ENCODE measurements at regions not wholly inside any gene's neighbourhood (a gene's known extent, or its start where the extent isn't known, plus 50 kb on each side); places are given as distances from the start of the nearest gene placed in this dataset.

DNA sequence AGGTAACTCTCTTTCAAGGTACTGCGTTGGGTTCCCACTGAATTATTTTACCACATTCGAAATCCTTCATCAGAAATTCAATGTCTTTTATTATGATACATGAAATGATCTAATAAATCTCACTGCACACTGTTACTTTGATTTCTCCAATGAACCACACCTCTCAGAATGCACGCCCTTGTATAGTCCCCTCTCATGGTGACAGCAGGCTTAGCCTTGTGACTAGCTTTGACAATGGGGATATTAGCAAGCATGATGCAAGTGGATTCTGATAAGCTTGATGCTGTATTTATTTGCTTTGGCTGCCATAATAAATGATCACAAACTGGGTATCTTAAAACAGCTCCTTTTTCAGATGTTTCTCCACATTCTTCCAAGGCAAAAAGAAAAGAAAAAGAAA, 100.4 kb upstream of the ETV6 start:
- H3K4me1 ChIP-seq = peaks cover 43% of the 10 kb centered on the region

DNA sequence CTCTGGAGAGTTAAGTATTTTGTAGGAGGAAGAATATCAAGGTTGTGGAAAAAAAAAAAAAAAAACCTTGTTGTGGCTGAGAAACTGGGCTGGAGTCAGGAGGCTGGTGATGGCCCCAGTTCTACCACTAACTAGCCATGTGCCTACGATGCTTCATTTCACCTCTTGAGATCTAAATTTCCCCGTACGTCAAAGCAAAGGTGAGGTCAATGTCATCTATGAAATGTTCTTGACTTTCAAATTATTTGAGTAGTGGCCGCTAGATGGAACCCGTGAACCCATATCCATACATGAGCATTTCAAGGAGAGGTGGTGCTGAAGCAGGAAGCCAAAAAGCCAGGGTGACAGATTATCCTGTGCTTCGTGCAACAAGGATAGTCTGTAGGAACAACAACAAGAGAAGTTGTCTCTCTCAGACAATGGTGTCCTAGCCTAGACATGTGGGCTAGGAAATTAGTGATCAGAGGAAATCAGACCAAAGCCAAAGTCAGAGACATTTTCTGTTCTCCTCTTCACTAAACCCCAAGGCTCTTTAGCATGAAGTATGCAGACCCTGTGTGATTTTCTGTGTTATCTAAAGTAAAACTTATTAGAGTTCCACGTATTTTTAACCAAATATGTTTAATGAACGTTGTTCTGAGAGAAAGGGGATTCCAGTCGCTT, 95.5 kb upstream of the ETV6 start:
- no peak for TF ChIP-seq Cebpa-rat (IDR thresholded peaks at IDR 0.05)
- Histone ChIP-seq H3K9ac (no peak overlapping the region), H3K4me2 (no peak overlapping the region), H3K27me3 (no peaks in the 10 kb centered on the region), H4K20me1 (no peaks in the 10 kb centered on the region), H3K27ac (no peak overlapping the region), H3K4me3 (no peak overlapping the region), H3K9me3 (no peaks in the 10 kb centered on the region), H3K4me1 (peaks cover 6% of the 10 kb centered on the region; the same call in 1 of the 2 replicates), H3K36me3 (no peaks in the 10 kb centered on the region)

More for the DNA sequence above, 100.4 kb upstream of the ETV6 start:
- Histone ChIP-seq H3K27ac (no peak overlapping the region), H3K4me3 (no peak overlapping the region), H3K9ac (no peak overlapping the region), H3K36me3 (no peaks in the 10 kb centered on the region), H3K27me3 (no peaks in the 10 kb centered on the region), H3K9me3 (no peaks in the 10 kb centered on the region), H4K20me1 (no peaks in the 10 kb centered on the region), H3K4me2 (no peak overlapping the region)
- no peak for TF ChIP-seq Cebpa-rat (IDR thresholded peaks at IDR 0.05)

DNA sequence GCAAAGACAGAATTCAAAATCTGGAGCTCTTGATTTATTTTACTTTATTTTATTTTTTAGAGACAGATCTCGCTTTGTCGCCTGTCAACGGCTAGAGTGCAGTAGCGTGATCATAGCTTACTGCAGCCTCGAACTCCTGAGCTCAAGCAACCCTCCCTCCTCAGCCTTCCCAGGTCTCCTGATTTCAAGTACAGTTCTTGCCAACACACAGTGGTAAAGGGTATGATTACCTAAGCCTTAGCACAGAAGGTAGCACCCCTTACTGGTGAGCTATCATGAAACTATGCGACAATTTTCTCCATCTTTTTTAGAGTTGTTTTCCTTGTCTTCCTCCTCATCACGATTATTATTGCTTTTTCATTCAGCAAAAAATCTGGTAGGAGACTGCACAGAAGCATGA, 94.3 kb upstream of the ETV6 start:
- Histone ChIP-seq H3K4me3 (no peak overlapping the region), H3K9ac (no peak overlapping the region), H3K4me2 (no peak overlapping the region)

GRCh38 chr12:11555743-11556625, 93.5 kb upstream of the ETV6 start:
- Histone ChIP-seq H3K27me3 (no peaks in the 10 kb centered on the region), H3K4me1 (peaks cover 6% of the 10 kb centered on the region; the same call in 1 of the 2 replicates), H3K4me3 (no peak overlapping the region), H4K20me1 (no peaks in the 10 kb centered on the region), H3K27ac (no peak overlapping the region), H3K4me2 (no peak overlapping the region), H3K9me3 (no peaks in the 10 kb centered on the region), H3K9ac (no peak overlapping the region), H3K36me3 (no peaks in the 10 kb centered on the region)
- TF ChIP-seq Cebpa-rat (IDR thresholded peaks at IDR 0.05) = no peak

More for the DNA sequence above, 94.3 kb upstream of the ETV6 start:
- H3K27me3 ChIP-seq = no peaks in the 10 kb centered on the region
- no peak for TF ChIP-seq Cebpa-rat (IDR thresholded peaks at IDR 0.05)
- H3K36me3 ChIP-seq = no peaks in the 10 kb centered on the region
- peaks cover 6% of the 10 kb centered on the region; the same call in 1 of the 2 replicates for H3K4me1 ChIP-seq
- H3K9me3 ChIP-seq = no peaks in the 10 kb centered on the region
- H4K20me1 ChIP-seq = no peaks in the 10 kb centered on the region
- no peak overlapping the region for H3K27ac ChIP-seq

DNA sequence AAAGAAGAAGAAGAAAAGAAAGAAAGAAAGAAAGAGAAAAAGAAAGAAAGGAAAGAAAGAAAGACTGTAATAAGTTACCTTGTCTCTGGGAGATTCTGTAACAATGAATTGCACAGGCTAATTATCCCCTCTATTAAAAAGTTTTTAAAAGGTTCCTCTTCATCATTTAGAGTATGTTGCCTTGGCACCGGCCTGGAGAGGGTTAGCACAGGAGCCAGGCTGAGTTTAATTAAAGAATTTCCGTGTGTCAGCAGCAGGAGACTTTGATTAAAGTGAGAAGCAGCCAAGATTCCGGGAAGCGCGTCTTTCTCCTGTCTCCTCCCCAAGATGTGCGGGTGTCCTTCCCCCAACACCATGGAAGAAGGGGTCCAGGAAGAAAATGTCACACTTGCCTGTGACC, 92.8 kb upstream of the ETV6 start:
- Histone ChIP-seq H3K27ac (no peak overlapping the region), H3K4me1 (peaks cover 6% of the 10 kb centered on the region; the same call in 1 of the 2 replicates), H3K27me3 (no peaks in the 10 kb centered on the region), H3K9me3 (no peaks in the 10 kb centered on the region), H4K20me1 (no peaks in the 10 kb centered on the region), H3K4me2 (no peak overlapping the region), H3K36me3 (no peaks in the 10 kb centered on the region), H3K9ac (no peak overlapping the region), H3K4me3 (no peak overlapping the region)
- no peak for TF ChIP-seq Cebpa-rat (IDR thresholded peaks at IDR 0.05)

- H4K20me1 ChIP-seq = no peaks in the 10 kb centered on the region
- no peaks in the 10 kb centered on the region for H3K36me3 ChIP-seq
- H3K4me2 ChIP-seq = no peak overlapping the region
- H3K4me1 ChIP-seq = 0 out of 2 replicates have a peak, but pooled peaks cover 4% of the 10 kb centered on the region
- no peaks in the 10 kb centered on the region for H3K9me3 ChIP-seq
- TF ChIP-seq Cebpa-rat (IDR thresholded peaks at IDR 0.05) = no peak
- H3K27ac ChIP-seq = no peak overlapping the region
- H3K9ac ChIP-seq = no peak overlapping the region
- no peak overlapping the region for H3K4me3 ChIP-seq
- H3K27me3 ChIP-seq = no peaks in the 10 kb centered on the region
Observed at GRCh38 chr12:11559626-11560340, 89.7 kb upstream of the ETV6 start.

DNA sequence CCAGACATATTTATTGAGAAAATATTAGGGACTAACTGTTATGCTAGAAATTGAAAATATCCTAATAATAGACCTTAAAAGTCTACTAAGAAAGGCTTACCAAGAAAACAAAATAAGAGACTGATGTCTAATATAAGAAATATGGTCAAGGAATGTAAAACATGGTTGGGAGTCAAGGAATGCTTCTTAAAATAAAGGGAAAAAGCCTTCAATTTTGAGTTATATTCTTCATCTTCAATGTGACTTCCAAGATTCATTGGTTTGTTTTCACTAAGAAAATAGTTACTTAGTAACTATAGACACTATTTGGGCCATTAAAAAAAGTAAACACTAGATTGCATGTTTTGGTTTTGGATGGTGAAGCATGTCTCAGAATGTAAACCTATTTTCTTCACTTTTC, 88.1 kb upstream of the ETV6 start:
- H3K4me3 ChIP-seq = no peak overlapping the region
- H4K20me1 ChIP-seq = no peaks in the 10 kb centered on the region
- H3K4me2 ChIP-seq = no peak overlapping the region
- 0 out of 2 replicates have a peak, but pooled peaks cover 4% of the 10 kb centered on the region for H3K4me1 ChIP-seq
- no peak overlapping the region for H3K27ac ChIP-seq
- H3K9ac ChIP-seq = no peak overlapping the region
- H3K36me3 ChIP-seq = no peaks in the 10 kb centered on the region
- no peaks in the 10 kb centered on the region for H3K27me3 ChIP-seq
- no peaks in the 10 kb centered on the region for H3K9me3 ChIP-seq
- no peak for TF ChIP-seq Cebpa-rat (IDR thresholded peaks at IDR 0.05)

DNA sequence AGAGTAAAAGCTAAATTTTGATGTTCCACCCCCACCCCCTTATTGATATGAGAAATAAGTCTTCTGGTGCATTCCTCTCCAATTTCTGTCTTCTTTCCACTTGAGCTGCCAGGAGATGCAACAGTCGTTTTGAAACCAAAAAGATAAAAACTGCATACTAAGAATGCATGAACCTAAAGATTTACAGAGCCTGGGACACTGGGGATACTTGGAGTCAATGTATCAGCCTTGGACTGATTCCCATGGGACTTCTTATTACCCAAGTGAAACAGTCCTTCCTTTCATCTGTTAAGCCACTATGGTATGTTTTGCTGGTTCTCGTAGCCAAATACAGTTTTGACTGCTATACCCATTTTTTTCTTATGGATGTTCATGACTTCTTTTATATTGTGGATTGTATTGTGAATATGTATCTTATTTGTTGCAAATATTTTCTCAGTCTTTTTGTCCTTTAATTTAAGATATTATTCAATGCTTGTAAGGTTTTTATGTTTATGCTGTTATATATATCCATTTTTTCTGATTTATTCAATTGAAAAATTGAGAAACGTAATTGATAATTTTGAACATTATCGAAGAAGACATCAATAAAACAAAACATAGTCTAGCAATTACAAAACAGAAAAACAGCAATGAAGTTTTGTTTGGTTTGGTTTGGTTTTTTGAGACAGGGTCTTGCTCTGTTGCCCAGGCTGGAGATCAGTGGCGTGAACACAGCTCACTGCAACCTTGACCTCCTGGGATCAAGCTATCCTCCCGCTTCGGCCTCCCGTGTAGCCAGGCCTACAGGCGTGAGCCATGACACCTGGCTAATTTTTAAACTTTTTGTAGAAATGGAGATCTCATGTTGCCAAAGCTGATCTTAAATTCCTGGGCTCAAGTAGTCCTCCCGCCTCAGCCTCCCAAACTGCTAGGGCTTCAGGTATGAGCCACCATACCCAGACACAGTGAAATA, 85.4 kb upstream of the ETV6 start:
- TF ChIP-seq Cebpa-rat (IDR thresholded peaks at IDR 0.05) = no peak
- Histone ChIP-seq H3K4me3 (no peak overlapping the region), H3K9ac (no peak overlapping the region), H3K9me3 (no peaks in the 10 kb centered on the region), H4K20me1 (no peaks in the 10 kb centered on the region), H3K27ac (no peak overlapping the region), H3K4me2 (no peak overlapping the region), H3K36me3 (no peaks in the 10 kb centered on the region), H3K4me1 (0 out of 2 replicates have a peak, but pooled peaks cover 4% of the 10 kb centered on the region), H3K27me3 (no peaks in the 10 kb centered on the region)
